Endodermal cell (in vitro differentiated cells): ENCODE measurements at regions not wholly inside any gene's neighbourhood (a gene's known extent, or its start where the extent isn't known, plus 50 kb on each side); places are given as distances from the start of the nearest gene placed in this dataset.

Experiments
- DNase-seq: peaks from one replicate; pipeline ENCODE4 v3.0.0-alpha.2; 2017
- H3K27ac ChIP-seq: 2 replicates; pipeline ENCODE4 v1.5.1; 2013; ENCODE audit warnings: mild to moderate bottlenecking, low read depth, low read length, moderate library complexity
- H3K27me3 ChIP-seq: 2 replicates; pipeline ENCODE4 v1.6.1; 2013; ENCODE audit warnings: mild to moderate bottlenecking, low read length, moderate library complexity; ENCODE audit not compliant: insufficient read depth, control insufficient read depth, poor library complexity, severe bottlenecking
- H3K36me3 ChIP-seq: 2 replicates; pipeline ENCODE4 v1.7.0; 2013; ENCODE audit warnings: mild to moderate bottlenecking, low read length, moderate library complexity; ENCODE audit not compliant: control insufficient read depth, insufficient read depth
- H3K4me1 ChIP-seq: one replicate; pipeline ENCODE4 v1.7.0; 2013; ENCODE audit warnings: low read length; ENCODE audit not compliant: control insufficient read depth, insufficient read depth
- H3K4me3 ChIP-seq: 2 replicates; pipeline ENCODE4 v1.5.1; 2013; ENCODE audit warnings: mild to moderate bottlenecking, low read length, moderate library complexity
- H3K9ac ChIP-seq: 2 replicates; pipeline ENCODE4 v1.6.1; 2013; ENCODE audit warnings: mild to moderate bottlenecking, low read length, moderate library complexity; ENCODE audit not compliant: poor library complexity, severe bottlenecking; ENCODE audit errors: extremely low read depth
- H3K9me3 ChIP-seq: 2 replicates; pipeline ENCODE4 v1.6.1; 2013; ENCODE audit warnings: mild to moderate bottlenecking, low read length, moderate library complexity; ENCODE audit not compliant: control insufficient read depth
- H3K27ac Mint-ChIP-seq: 2 replicates; pipeline ENCODE4 v1.8.0; 2020; ENCODE audit warnings: mixed read lengths
- H3K27me3 Mint-ChIP-seq: 2 replicates; pipeline ENCODE4 v1.8.0; 2021; ENCODE audit warnings: mild to moderate bottlenecking, mixed read lengths; ENCODE audit not compliant: insufficient read depth
- H3K36me3 Mint-ChIP-seq: 2 replicates; pipeline ENCODE4 v1.8.0; 2020; ENCODE audit warnings: low read depth, mixed read lengths
- H3K4me1 Mint-ChIP-seq: 2 replicates; pipeline ENCODE4 v1.8.0; 2020; ENCODE audit warnings: mixed read lengths
- H3K4me3 Mint-ChIP-seq: 2 replicates; pipeline ENCODE4 v1.8.0; 2020; ENCODE audit warnings: mild to moderate bottlenecking, moderate library complexity, mixed read lengths
- H3K9me3 Mint-ChIP-seq: 2 replicates; pipeline ENCODE4 v1.8.0; 2020; ENCODE audit warnings: mild to moderate bottlenecking, mixed read lengths
- CTCF ChIP-seq: fragments of 200-600 bp; sonication (generic); conservative IDR thresholded peaks from 2 replicates; pipeline ENCODE4 v1.5.0; 2021; ENCODE audit warnings: antibody characterized with exemption, mild to moderate bottlenecking
- WGBS, 2 experiments: methylation state at CpG; one replicate each; pipeline versions ENCODE4 v1.1.5 to v1.1.7; 2013; ENCODE audit warnings: missing lambda C conversion rate in 2 of 2, mixed read lengths in 1 of 2; ENCODE audit not compliant: insufficient coverage in 1 of 2, insufficient read length in 1 of 2; 5-methylcytosine and 5-hydroxymethylcytosine counted together

DNA sequence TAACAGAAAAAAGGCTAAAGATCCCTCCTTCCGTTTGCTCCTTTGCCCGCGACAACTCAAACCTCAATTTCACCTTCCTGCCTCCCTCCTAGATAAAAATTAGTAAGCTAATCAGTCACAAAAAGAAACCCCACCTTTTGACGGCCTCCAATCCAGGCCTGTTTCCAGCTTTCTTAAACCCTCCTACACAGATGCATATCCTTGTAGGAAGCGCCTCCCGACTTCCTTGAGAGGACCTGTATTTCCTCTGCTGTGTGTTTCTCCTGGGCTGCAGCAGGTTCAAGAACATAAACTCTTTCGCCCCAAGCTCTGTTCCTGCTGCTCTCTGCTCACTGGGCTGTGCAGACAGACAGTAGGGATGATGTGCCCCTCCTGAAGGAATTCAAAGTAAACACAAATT, 168.8 kb downstream of the CYYR1 start:
- H3K27ac Mint-ChIP-seq = no peak overlapping the region
- H3K27ac ChIP-seq = no peak overlapping the region
- no peak for TF ChIP-seq CTCF

GRCh38 chr21:26403321-26403720, 169.8 kb downstream of the CYYR1 start:
- Mint-ChIP-seq H3K9me3 (peaks cover 7% of the 10 kb centered on the region), H3K36me3 (no peaks in the 10 kb centered on the region), H3K27me3 (peaks cover 3% of the 10 kb centered on the region), H3K4me3 (no peak overlapping the region), H3K4me1 (peaks cover 4% of the 10 kb centered on the region), H3K27ac (no peak overlapping the region)
- Histone ChIP-seq H3K4me1 (no peaks in the 10 kb centered on the region), H3K27me3 (no peaks in the 10 kb centered on the region), H3K9ac (no peak overlapping the region), H3K36me3 (no peaks in the 10 kb centered on the region), H3K27ac (no peak overlapping the region), H3K9me3 (peaks cover 11% of the 10 kb centered on the region), H3K4me3 (no peak overlapping the region)
- DNase-seq = no peak
- no peak for TF ChIP-seq CTCF
- 94% methylated on average over 2 of the region's 2 CpGs for WGBS, 2 experiments

More for the DNA sequence above, 168.8 kb downstream of the CYYR1 start:
- Mint-ChIP-seq H3K4me3 (no peak overlapping the region), H3K36me3 (no peaks in the 10 kb centered on the region), H3K4me1 (peaks cover 4% of the 10 kb centered on the region), H3K27me3 (peaks cover 1% of the 10 kb centered on the region), H3K9me3 (peaks cover 2% of the 10 kb centered on the region)
- 92 to 95% methylated on average over 7 of the region's 7 CpGs for WGBS, 2 experiments
- Histone ChIP-seq H3K4me1 (no peaks in the 10 kb centered on the region), H3K4me3 (no peak overlapping the region), H3K27me3 (no peaks in the 10 kb centered on the region), H3K36me3 (no peaks in the 10 kb centered on the region), H3K9me3 (peaks cover 9% of the 10 kb centered on the region), H3K9ac (no peak overlapping the region)
- DNase-seq = no peak

- Histone ChIP-seq H3K36me3 (no peaks in the 10 kb centered on the region), H3K4me1 (no peaks in the 10 kb centered on the region), H3K27me3 (no peaks in the 10 kb centered on the region), H3K9me3 (peaks cover 14% of the 10 kb centered on the region), H3K27ac (no peak overlapping the region), H3K4me3 (no peak overlapping the region), H3K9ac (no peak overlapping the region)
- Mint-ChIP-seq H3K27ac (no peak overlapping the region), H3K27me3 (peaks cover 7% of the 10 kb centered on the region), H3K36me3 (no peaks in the 10 kb centered on the region), H3K9me3 (peaks cover 12% of the 10 kb centered on the region), H3K4me3 (no peak overlapping the region), H3K4me1 (peaks cover 5% of the 10 kb centered on the region)
- DNase-seq = no peak
- TF ChIP-seq CTCF = no peak
These were observed 175.5 kb downstream of the CYYR1 start for GRCh38 chr21:26397545-26397944.
